IMR-90 (cell line): ENCODE measurements at regions not wholly inside any gene's neighbourhood (a gene's known extent, or its start where the extent isn't known, plus 50 kb on each side); places are given as distances from the start of the nearest gene placed in this dataset.

Experiments used
- BHLHE40 ChIP-seq: fragments of 150-350 bp; IDR thresholded peaks from 2 replicates; pipeline ENCODE4 v1.6.1; 2016; ENCODE audit warnings: mild to moderate bottlenecking, low read depth, low read length
- CEBPB ChIP-seq: IDR thresholded peaks from 2 replicates; pipeline ENCODE4 v1.6.1; 2012; ENCODE audit warnings: low read depth, low read length, improper control_type of control experiment
- CTCF ChIP-seq: conservative IDR thresholded peaks from 2 replicates; pipeline ENCODE4 v1.5.1; 2012; ENCODE audit warnings: mild to moderate bottlenecking, low read depth, low read length, improper control_type of control experiment
- ELK1 ChIP-seq: fragments of 150-350 bp; IDR thresholded peaks from 2 replicates; pipeline ENCODE4 v1.6.1; 2016; ENCODE audit warnings: low read depth, mild to moderate bottlenecking, low read length, moderate library complexity, borderline replicate concordance
- FOS ChIP-seq: fragments of 150-350 bp; IDR thresholded peaks from 2 replicates; pipeline ENCODE4 v1.6.1; 2016; ENCODE audit warnings: low read depth, low read length
- NFE2L2 ChIP-seq: fragments of 150-350 bp; IDR thresholded peaks from 2 replicates; pipeline ENCODE4 v1.6.1; 2016; ENCODE audit warnings: low read depth, mild to moderate bottlenecking, low read length
- POLR2A ChIP-seq: IDR thresholded peaks from 2 replicates; pipeline ENCODE4 v1.6.1; 2012; ENCODE audit warnings: mild to moderate bottlenecking, low read depth, low read length
- RAD21 ChIP-seq: IDR thresholded peaks from 2 replicates; pipeline ENCODE4 v1.6.1; 2012; ENCODE audit warnings: low read length, improper control_type of control experiment
- RCOR1 ChIP-seq: IDR thresholded peaks from 2 replicates; pipeline ENCODE4 v1.6.1; 2012; ENCODE audit warnings: mild to moderate bottlenecking, low read length, improper control_type of control experiment; ENCODE audit not compliant: insufficient replicate concordance
- USF2 ChIP-seq: fragments of 150-350 bp; IDR thresholded peaks from 2 replicates; pipeline ENCODE4 v1.6.1; 2017; ENCODE audit warnings: mild to moderate bottlenecking, antibody characterized with exemption, low read length, low read depth

- TF ChIP-seq CTCF (no peak), RAD21 (no peak), POLR2A (no peak), USF2 (no peak), CEBPB (no peak), NFE2L2 (no peak), ELK1 (no peak), FOS (no peak), RCOR1 (no peak), BHLHE40 (no peak)
These were observed 61.2 kb upstream of the RCN1 start for GRCh38 chr11:32029721-32030120.
